Prostate gland (tissue), 2 donors: ENCODE measurements at regions not wholly inside any gene's neighbourhood (a gene's known extent, or its start where the extent isn't known, plus 50 kb on each side); places are given as distances from the start of the nearest gene placed in this dataset.

ENCODE experiments used
- CTCF ChIP-seq, 4 experiments: fragments of 200-600 bp in 2 of 4; fragments of 450-650 bp in 2 of 4; sonication (generic) in 2 of 4; IDR thresholded peaks; 1 replicate in 3 of 4; 2 replicates in 1 of 4; pipeline ENCODE4 v1.5.1; 2016 to 2019; ENCODE audit warnings: antibody characterized with exemption in 4 of 4, mild to moderate bottlenecking in 2 of 4, moderate library complexity in 2 of 4
- POLR2AphosphoS5 ChIP-seq: sonication (generic); formaldehyde crosslinking; IDR thresholded peaks from one replicate; pipeline ENCODE4 v1.6.1; 2017; ENCODE audit warnings: antibody characterized with exemption

- TF ChIP-seq POLR2AphosphoS5 (no peak), CTCF (IDR thresholded peaks at IDR 0.05) (no peak)
These were observed 1427.7 kb upstream of the CELF4 start for GRCh38 chr18:38993342-38993741.
